Activated CD4-positive, alpha-beta T cell treated with anti-CD3 and anti-CD28 coated beads, Interleukin-2, amount 10 ng/mL, durations not matched to agents 24 days and 14 days (primary cell): ENCODE measurements at regions not wholly inside any gene's neighbourhood (a gene's known extent, or its start where the extent isn't known, plus 50 kb on each side); places are given as distances from the start of the nearest gene placed in this dataset.
"Not testable (repeated sequence)": the region's sequence is repeated elsewhere in the genome, so short reads cannot be mapped to it uniquely, and the experiment has no call there.

Source experiments
- DNase-seq: peaks from one replicate; pipeline ENCODE4 v3.0.0; 2022
- H3K27ac Mint-ChIP-seq: one replicate; pipeline ENCODE4 v1.8.0; 2022; ENCODE audit warnings: mild to moderate bottlenecking, mixed read lengths
- H3K27me3 Mint-ChIP-seq: one replicate; pipeline ENCODE4 v1.8.0; 2022; ENCODE audit warnings: mixed read lengths
- H3K36me3 Mint-ChIP-seq: one replicate; pipeline ENCODE4 v1.8.0; 2022; ENCODE audit warnings: low read depth, mild to moderate bottlenecking, mixed read lengths
- H3K4me1 Mint-ChIP-seq: one replicate; pipeline ENCODE4 v1.8.0; 2021; ENCODE audit warnings: mixed read lengths
- H3K4me3 Mint-ChIP-seq: one replicate; pipeline ENCODE4 v1.8.0; 2022; ENCODE audit warnings: mild to moderate bottlenecking, moderate library complexity, mixed read lengths
- H3K9me3 Mint-ChIP-seq: one replicate; pipeline ENCODE4 v1.8.0; 2021; ENCODE audit warnings: mixed read lengths
- intact Hi-C: fragments of 100-400 bp; cut with micrococcal nuclease; formaldehyde crosslinking; loops from one replicate; pipeline ENCODE4 v1.15.1; 2023

DNA sequence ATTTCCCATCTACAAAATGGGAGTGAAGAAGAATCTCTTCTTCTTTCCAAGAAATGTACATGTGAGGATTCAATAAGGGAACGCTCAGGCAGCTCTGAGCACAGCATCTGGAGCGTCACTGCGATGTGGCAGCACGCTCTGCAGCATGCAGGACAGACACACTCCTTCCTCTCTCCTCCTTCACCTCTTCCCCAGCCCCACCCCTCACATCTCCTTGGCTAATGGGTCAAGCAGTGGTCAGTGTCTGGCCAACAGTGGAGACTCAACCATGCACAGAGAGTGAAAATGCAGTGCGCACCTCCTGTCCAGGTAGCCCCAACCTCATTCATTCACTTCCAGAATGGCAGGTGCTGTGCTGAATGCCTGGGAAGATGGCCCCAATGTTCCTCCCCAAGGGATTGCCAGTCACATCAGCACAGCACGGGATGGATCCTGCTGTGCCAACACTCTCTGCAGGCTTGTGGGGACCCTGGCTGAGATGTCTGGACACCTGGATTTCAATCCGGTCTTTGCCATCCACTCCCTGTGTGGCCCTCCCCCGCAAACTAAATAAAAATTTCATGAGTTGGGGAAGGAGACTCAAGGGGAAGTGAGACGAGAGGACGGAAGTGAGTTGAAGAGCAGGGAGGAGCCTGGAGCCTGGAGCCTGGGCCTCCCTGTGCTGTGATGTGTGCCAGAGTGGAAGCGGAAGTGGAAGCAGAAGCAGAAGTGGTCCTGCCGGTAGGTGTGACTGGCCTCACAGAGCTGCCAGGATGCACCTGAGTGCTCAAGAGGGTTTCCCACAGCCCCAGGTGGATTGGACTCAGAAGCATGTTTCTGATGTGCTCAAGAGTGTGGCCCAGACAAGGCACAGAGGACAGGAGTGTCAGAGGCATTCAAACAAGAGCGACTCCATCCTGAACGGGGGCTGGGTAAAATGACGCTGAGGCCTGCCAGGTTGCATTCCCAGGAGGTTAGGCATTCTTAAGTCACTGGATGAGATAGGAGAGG lies 163.9 kb downstream of the SMAD6 start:
- H3K4me1 Mint-ChIP-seq = peaks cover 8% of the 10 kb centered on the region
- H3K9me3 Mint-ChIP-seq = no peaks in the 10 kb centered on the region
- no peak overlapping the region for H3K4me3 Mint-ChIP-seq
- intact Hi-C loops = no loop called here
- DNase-seq = no peak
- H3K27ac Mint-ChIP-seq = no peak overlapping the region
- H3K27me3 Mint-ChIP-seq = peaks cover 29% of the 10 kb centered on the region
- H3K36me3 Mint-ChIP-seq = no peaks in the 10 kb centered on the region

DNA sequence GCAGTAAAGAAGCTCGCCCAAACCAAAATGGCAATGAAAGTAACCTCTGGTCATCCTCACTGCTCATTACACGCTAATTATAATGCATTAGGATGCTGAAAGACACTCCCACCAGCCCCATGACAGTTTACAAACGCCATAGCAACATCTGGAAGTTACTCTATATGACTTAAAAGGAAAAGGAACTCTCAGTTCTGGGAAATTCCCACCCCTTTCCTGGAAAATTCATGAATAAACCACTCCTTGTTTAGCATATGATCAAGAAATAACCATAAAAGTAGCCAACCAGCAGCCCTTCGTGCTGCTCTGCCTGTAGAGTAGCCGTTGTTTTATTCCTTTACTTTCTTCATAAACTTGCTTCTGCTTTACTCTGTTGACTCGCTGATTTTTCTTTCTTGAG lies 164.6 kb downstream of the SMAD6 start:
- Mint-ChIP-seq H3K4me1 (peaks cover 8% of the 10 kb centered on the region), H3K27me3 (peaks cover 28% of the 10 kb centered on the region), H3K27ac (no peak overlapping the region), H3K4me3 (no peak overlapping the region), H3K9me3 (no peaks in the 10 kb centered on the region), H3K36me3 (no peaks in the 10 kb centered on the region)
- DNase-seq = no peak
- intact Hi-C loops = no loop called here

DNA sequence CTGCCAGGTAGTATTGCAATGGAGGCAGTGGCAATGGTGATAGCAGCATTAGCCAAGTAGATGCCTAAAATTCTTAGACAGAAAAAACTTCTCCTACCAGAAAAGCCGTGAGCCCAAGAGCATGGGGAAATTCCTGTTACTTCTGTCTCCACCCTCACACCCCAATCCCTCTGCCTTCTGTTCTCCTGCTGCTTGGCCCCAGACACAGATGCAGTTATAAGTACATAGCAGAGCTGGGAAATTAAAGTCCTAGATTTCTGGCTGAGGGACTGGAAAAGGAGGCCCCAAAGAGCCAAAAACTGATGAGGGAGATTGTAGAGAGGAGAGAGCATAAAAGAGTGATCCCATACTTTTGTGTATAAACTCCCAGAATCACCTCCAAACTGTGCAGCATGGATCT lies 166.9 kb downstream of the SMAD6 start:
- DNase-seq = no peak
- H3K4me3 Mint-ChIP-seq = no peak overlapping the region
- H3K9me3 Mint-ChIP-seq = no peaks in the 10 kb centered on the region
- intact Hi-C loops = no loop called here
- H3K27ac Mint-ChIP-seq = no peak overlapping the region
- no peaks in the 10 kb centered on the region for H3K36me3 Mint-ChIP-seq
- H3K4me1 Mint-ChIP-seq = peaks cover 6% of the 10 kb centered on the region
- H3K27me3 Mint-ChIP-seq = peaks cover 32% of the 10 kb centered on the region

DNA sequence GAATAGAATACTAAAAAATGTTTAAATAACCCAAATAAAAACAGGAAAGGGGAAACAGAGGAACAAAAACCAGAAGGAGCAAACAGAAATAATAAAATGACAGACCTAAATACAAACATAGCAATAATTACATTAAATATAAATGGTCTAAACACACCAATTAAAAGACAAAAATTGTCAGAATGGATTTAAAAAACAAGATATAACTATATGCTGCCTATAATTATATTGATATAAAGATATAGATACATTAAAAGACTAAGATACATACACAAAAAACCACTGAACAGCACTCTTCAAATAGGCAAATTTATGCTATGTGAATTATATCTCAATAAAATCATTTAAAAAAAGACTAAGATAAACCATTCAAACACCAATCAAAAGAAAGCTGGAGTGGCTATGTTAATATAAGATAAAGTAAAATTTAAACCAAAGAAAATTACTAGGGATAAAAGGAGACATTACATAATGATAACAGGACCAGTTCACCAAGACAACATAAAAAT lies 168.9 kb downstream of the SMAD6 start:
- intact Hi-C loops = no loop called here
- Mint-ChIP-seq H3K27me3 (peaks cover 36% of the 10 kb centered on the region), H3K36me3 (no peaks in the 10 kb centered on the region), H3K27ac (no peak overlapping the region), H3K4me3 (no peak overlapping the region), H3K4me1 (peaks cover 6% of the 10 kb centered on the region), H3K9me3 (no peaks in the 10 kb centered on the region)
- DNase-seq = no peak

DNA sequence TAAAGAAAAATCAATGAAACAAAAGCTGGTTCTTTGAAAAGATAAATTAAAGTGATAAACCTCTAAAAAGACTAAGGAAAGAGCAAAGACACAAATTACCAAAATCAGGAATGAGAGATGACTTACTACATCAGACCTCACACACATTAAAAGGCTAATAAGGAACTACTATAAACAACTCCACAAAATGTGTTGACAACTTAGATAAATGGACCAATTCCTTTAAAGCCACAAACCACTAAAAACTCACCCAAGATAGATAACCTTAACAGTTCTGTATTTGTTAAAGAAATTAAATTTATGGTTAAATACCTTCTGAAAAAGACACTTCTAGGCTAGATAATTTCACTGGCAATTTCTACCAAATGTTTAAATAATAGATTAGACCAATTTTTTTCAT lies 170.4 kb downstream of the SMAD6 start:
- Mint-ChIP-seq H3K4me1 (no peaks in the 10 kb centered on the region), H3K27ac (no peak overlapping the region), H3K4me3 (no peak overlapping the region), H3K9me3 (no peaks in the 10 kb centered on the region), H3K36me3 (no peaks in the 10 kb centered on the region), H3K27me3 (peaks cover 44% of the 10 kb centered on the region)
- no peak for DNase-seq
- intact Hi-C loops = no loop called here

DNA sequence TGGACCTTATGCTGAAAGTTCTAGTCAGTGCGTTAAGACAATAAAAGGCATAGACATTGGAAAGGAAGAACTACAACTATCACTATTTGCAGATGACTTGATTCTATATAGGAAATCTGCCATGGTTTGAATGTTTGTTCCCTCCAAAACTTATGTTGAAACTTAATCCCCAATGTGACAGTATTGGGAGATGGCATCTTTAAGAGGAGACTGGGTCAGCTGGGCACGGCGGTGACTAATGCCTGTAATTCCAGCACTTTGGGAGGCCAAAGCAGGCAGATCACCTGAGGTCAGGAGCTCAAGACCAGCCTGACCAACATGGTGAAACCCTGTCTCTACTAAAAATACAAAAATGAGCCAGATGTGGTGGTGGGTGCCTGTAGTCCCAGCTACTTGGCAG lies 171.3 kb downstream of the SMAD6 start:
- H3K36me3 Mint-ChIP-seq, H3K9me3 Mint-ChIP-seq, H3K27ac Mint-ChIP-seq, DNase-seq, H3K4me3 Mint-ChIP-seq, intact Hi-C loops, H3K4me1 Mint-ChIP-seq: not testable (repeated sequence)
- H3K27me3 Mint-ChIP-seq = peaks cover 42% of the 10 kb centered on the region

DNA sequence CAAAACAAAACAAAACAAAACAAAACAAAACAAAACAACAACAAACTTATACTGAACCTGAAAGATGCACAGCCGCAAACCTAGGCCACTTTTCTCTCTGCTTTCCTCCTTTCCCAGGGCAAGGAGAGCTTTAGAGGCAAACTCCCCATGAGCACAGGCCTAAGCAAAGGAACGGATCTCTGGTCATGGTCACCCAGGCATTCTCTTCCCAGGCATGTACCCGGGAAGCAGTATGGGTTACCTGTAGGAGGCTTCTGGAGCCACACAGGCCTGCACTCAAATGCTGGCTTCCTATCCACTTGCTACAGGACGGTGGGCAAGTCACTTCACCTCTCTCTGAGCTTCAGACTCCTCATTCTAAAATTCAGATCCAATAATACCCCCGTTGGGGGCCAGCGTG lies 171.8 kb downstream of the SMAD6 start:
- DNase-seq = no peak
- no peaks in the 10 kb centered on the region for H3K4me1 Mint-ChIP-seq
- intact Hi-C loops = no loop called here
- H3K9me3 Mint-ChIP-seq = no peaks in the 10 kb centered on the region
- H3K4me3 Mint-ChIP-seq = no peak overlapping the region
- H3K27ac Mint-ChIP-seq = no peak overlapping the region
- peaks cover 36% of the 10 kb centered on the region for H3K27me3 Mint-ChIP-seq
- no peaks in the 10 kb centered on the region for H3K36me3 Mint-ChIP-seq

DNA sequence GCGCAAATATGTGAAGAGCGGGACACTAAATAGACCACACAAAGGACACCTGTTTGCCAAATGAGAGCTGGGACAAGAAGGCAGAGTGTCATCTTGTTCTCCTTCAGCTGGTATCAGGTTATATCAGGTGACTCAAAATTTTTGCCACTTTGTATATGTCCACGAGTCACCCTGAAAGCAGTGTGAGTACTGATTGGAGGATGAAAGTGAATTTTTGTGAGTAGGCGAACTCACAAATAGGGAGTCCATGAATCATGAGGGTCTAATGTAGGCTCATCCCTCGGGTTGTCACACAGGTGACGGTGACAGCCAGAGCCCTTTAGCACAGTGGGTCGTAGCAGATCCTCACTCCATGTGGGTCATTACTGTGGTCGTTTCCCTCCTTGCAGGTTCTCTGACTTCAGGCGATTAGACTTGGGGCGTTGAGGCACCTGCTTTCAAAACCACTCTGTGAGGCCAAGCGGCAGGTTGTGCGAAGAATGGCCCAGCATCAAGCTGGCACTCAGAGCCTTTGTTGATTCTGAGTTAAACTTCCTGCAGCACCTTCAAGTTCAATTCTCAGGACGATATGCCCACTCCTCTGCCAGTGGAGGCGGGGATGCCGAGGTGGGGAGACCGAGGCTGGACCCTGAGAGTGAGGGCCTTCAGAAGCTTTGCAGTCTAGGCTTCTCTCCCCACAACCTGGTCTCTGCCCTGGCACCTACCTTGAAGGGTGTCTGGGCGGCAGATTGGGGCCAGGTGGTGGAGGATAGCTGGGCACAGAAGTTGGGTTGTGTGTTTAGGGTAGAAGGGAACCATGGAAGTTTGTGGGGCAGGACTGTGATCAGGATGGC lies 173.8 kb downstream of the SMAD6 start:
- Mint-ChIP-seq H3K4me1 (no peaks in the 10 kb centered on the region), H3K27ac (no peak overlapping the region), H3K9me3 (no peaks in the 10 kb centered on the region), H3K4me3 (no peak overlapping the region), H3K36me3 (no peaks in the 10 kb centered on the region), H3K27me3 (peaks cover 23% of the 10 kb centered on the region)
- DNase-seq = no peak
- intact Hi-C loops = no loop called here

DNA sequence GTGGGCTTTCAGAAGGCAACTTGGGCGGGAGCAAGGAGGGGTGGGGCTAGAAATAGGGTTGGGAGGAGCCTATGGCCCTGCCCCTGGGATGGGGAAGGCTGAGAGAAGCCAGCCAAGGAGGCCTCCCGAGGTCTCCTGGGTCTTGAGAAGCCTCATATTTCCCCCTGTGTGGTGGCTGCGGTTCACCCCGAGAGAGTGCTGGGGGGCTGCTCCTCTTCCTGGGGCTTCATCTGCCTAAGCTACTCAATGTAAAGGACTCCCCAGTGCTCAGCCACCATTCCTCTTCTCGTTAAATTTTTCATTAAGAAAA lies 174.3 kb downstream of the SMAD6 start:
- DNase-seq = no peak
- intact Hi-C loops = no loop called here
- H3K27ac Mint-ChIP-seq = no peak overlapping the region

DNA sequence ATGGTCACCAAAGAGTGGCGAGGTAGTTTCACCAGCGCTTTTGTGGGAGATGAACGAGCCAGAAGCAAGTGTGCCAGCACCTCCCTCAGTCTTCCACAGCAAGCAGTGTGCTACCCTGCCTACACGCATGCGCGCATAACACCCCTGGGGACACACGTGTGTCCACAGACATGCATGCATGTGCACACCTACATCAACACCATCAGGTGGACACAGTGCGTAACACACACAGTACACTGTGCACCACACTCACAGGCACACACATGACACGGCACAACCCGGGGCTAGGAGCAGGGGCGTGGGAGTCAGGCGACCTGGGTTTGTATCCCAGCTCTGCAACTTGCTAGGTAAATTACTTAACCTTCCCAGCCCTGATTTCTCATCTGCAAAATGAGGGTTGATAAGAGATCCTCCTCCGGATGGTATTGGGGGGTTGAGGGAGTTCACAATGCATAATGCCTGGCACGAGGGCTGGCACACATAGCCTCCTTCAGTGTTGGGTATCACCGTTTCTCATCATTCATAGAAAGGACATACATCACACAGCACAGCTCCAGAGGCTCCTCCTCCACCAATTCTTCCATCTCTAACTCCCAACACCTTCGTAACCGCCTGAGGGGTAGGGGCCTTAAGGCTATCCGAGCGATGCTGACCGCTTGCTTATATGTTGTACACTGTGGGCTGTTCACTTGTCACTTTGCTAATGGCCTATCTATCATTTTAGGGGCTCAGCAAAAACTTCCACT lies 174.9 kb downstream of the SMAD6 start:
- DNase-seq = no peak
- Mint-ChIP-seq H3K36me3 (no peaks in the 10 kb centered on the region), H3K27ac (no peak overlapping the region), H3K27me3 (peaks cover 21% of the 10 kb centered on the region), H3K4me3 (no peak overlapping the region), H3K4me1 (no peaks in the 10 kb centered on the region), H3K9me3 (no peaks in the 10 kb centered on the region)
- intact Hi-C loops = no loop called here

More for the DNA sequence above, 174.3 kb downstream of the SMAD6 start:
- no peak overlapping the region for H3K4me3 Mint-ChIP-seq
- H3K27me3 Mint-ChIP-seq = peaks cover 23% of the 10 kb centered on the region
- no peaks in the 10 kb centered on the region for H3K9me3 Mint-ChIP-seq
- H3K4me1 Mint-ChIP-seq = no peaks in the 10 kb centered on the region
- H3K36me3 Mint-ChIP-seq = no peaks in the 10 kb centered on the region

DNA sequence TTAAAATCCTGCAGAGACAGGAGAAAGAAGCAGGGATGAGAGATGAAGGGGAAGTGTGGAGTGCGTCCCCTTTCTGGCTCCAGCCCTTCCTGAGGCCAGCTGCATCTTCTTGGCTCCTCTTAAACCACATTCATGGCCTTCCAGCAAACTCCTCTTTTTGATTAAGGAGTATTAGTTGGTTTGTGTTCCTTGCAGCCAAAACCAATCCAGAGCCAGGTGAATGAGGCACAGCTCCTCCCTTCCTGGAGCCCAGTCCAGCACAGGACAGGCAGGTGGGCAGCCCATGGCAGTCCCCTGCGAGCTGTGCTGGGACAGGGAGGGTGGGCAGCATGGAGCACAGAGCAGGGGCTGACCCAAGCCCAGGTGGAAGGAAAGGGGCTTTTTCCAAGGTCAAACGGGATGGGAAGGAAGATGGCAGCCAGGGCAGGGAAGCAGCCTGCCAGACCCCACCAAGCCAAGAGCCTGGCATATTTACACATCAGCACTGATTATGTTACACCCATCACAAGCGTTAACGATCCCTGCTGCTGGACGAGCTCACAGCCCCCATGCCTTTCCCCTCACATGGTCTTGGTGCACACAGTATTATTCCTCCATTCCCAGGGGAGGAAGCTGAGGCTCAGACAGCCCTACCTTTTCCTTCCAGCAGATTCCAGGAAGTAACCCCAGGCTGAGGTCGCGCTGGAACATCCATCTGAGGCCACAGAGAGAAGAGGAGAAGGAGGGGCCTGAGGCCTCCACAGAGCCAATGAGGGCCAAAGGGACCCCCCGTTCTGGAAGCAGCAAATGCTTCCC lies 175.6 kb downstream of the SMAD6 start:
- no peak for DNase-seq
- Mint-ChIP-seq H3K27me3 (peaks cover 15% of the 10 kb centered on the region), H3K4me3 (no peak overlapping the region), H3K9me3 (no peaks in the 10 kb centered on the region), H3K4me1 (no peaks in the 10 kb centered on the region), H3K27ac (no peak overlapping the region), H3K36me3 (no peaks in the 10 kb centered on the region)
- intact Hi-C loops = no loop called here

DNA sequence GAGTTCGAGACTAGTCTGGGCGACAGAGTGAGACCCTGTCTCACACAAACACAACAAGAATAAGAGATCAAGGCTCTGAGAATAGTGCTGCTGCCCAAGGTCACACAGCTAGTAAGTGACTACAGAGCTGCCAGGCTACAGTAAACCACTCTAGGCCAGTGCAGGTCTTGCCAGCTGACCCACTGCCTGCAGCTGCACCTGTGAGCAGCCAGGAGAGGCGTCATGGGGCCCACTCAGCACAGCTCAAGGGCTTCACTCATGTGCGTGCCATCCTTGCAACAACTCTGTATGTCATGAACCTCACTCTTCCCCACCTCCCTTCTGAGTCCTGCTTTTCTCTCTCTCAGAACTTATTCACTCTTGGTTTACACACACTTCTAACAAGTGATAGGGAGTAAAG lies 176.7 kb downstream of the SMAD6 start:
- Mint-ChIP-seq H3K4me1 (peaks cover 2% of the 10 kb centered on the region), H3K4me3 (no peak overlapping the region), H3K36me3 (no peaks in the 10 kb centered on the region), H3K9me3 (no peaks in the 10 kb centered on the region), H3K27me3 (peaks cover 17% of the 10 kb centered on the region), H3K27ac (no peak overlapping the region)
- intact Hi-C loops = no loop called here
- DNase-seq = no peak
